SW480 (cell line): ENCODE measurements at regions not wholly inside any gene's neighbourhood (a gene's known extent, or its start where the extent isn't known, plus 50 kb on each side); places are given as distances from the start of the nearest gene placed in this dataset.

ENCODE experiments used
- DNase-seq: peaks from one replicate; pipeline ENCODE4 v3.0.0-alpha.2; 2016; ENCODE audit warnings: low spot score

- DNase-seq: no peak
These were observed 642.7 kb downstream of the NR4A2 start for GRCh38 chr2:155689791-155690190.

- DNase-seq: no peak
These were observed 645.3 kb downstream of the NR4A2 start for GRCh38 chr2:155687181-155687580.

GRCh38 chr2:155679647-155680046 is 652.9 kb downstream of the NR4A2 start:
- DNase-seq: no peak

GRCh38 chr2:155675920-155676319 is 656.6 kb downstream of the NR4A2 start:
- DNase-seq: no peak

GRCh38 chr2:155665704-155666103 is 666.8 kb downstream of the NR4A2 start:
- no peak for DNase-seq

- no peak for DNase-seq
These were observed 669.3 kb downstream of the NR4A2 start for GRCh38 chr2:155663265-155663664.

GRCh38 chr2:155662224-155662623 is 670.3 kb downstream of the NR4A2 start:
- DNase-seq: no peak

GRCh38 chr2:155653176-155653575 is 679.3 kb downstream of the NR4A2 start:
- no peak for DNase-seq

- no peak for DNase-seq
These were observed 680.7 kb downstream of the NR4A2 start for GRCh38 chr2:155651851-155652250.

- DNase-seq: no peak
These were observed 686.7 kb downstream of the NR4A2 start for GRCh38 chr2:155645791-155646190.

- DNase-seq: no peak
These were observed 689.3 kb downstream of the NR4A2 start for GRCh38 chr2:155643056-155643775.

- no peak for DNase-seq
These were observed 698.5 kb downstream of the NR4A2 start for GRCh38 chr2:155633887-155634570.

- no peak for DNase-seq
These were observed 699.3 kb downstream of the NR4A2 start for GRCh38 chr2:155633060-155633839.

- DNase-seq: no peak
These were observed 701.8 kb downstream of the NR4A2 start for GRCh38 chr2:155630760-155631159.

- no peak for DNase-seq
These were observed 710.1 kb downstream of the NR4A2 start for GRCh38 chr2:155622443-155622842.

- DNase-seq: no peak
These were observed 731.4 kb downstream of the NR4A2 start for GRCh38 chr2:155600914-155601760.

GRCh38 chr2:155600296-155600695 is 732.2 kb downstream of the NR4A2 start:
- no peak for DNase-seq

- DNase-seq: no peak
These were observed 732.7 kb downstream of the NR4A2 start for GRCh38 chr2:155599834-155600233.

GRCh38 chr2:155583674-155584195 is 748.8 kb downstream of the NR4A2 start:
- DNase-seq: no peak

GRCh38 chr2:155574941-155575340 is 757.6 kb downstream of the NR4A2 start:
- DNase-seq: no peak

- no peak for DNase-seq
These were observed 785.0 kb downstream of the NR4A2 start for GRCh38 chr2:155547571-155547970.
